Activated T-helper 17 cell treated with anti-CD3 and anti-CD28 coated beads, Interleukin-2, amount 50 U/mL, for 72 hours (primary cell): ENCODE measurements at regions not wholly inside any gene's neighbourhood (a gene's known extent, or its start where the extent isn't known, plus 50 kb on each side); places are given as distances from the start of the nearest gene placed in this dataset.
"Not testable (repeated sequence)": the region's sequence is repeated elsewhere in the genome, so short reads cannot be mapped to it uniquely, and the experiment has no call there.

Source experiments
- ATAC-seq: fragments of 150-1000 bp; cut with Tn5 transposase; replicated peaks from 2 replicates; pipeline ENCODE4 v1.10.0; 2021; ENCODE audit warnings: mild to moderate bottlenecking, moderate library complexity
- H3K27ac Mint-ChIP-seq: one replicate; pipeline ENCODE4 v1.8.0; 2022; ENCODE audit warnings: mixed read lengths
- H3K27me3 Mint-ChIP-seq: one replicate; pipeline ENCODE4 v1.8.0; 2022; ENCODE audit warnings: mixed read lengths
- H3K36me3 Mint-ChIP-seq: one replicate; pipeline ENCODE4 v1.8.0; 2022; ENCODE audit warnings: low read depth, mild to moderate bottlenecking, mixed read lengths
- H3K4me1 Mint-ChIP-seq: one replicate; pipeline ENCODE4 v1.8.0; 2022; ENCODE audit warnings: mixed read lengths
- H3K4me3 Mint-ChIP-seq: one replicate; pipeline ENCODE4 v1.8.0; 2022; ENCODE audit warnings: mild to moderate bottlenecking, mixed read lengths
- H3K9me3 Mint-ChIP-seq: one replicate; pipeline ENCODE4 v1.8.0; 2022; ENCODE audit warnings: mixed read lengths

DNA sequence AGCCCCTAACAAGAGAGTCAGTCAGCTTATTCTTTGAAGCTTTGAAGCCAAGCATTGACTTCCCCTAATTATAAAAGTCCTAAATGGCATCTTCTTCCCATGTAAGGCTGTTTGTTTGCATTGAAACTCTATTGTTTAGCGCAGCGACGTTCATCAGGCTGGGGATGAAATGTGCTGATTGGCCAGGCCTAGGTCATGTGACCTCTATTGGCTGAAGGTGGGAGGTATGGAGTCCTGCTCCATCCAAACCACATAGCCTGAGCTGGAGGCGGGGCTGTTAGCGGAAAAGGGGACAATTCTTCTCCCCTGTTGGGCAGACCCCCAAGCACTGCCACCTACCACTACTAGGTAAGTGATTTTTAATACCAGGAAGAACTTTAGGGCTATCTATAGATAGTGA lies 145.3 kb upstream of the PRR23C start:
- no peaks in the 10 kb centered on the region for H3K4me1 Mint-ChIP-seq
- no peaks in the 10 kb centered on the region for H3K36me3 Mint-ChIP-seq
- H3K9me3 Mint-ChIP-seq = no peaks in the 10 kb centered on the region
- H3K4me3 Mint-ChIP-seq = no peak overlapping the region
- no peak overlapping the region for H3K27ac Mint-ChIP-seq
- no peak for ATAC-seq
- H3K27me3 Mint-ChIP-seq = peaks cover under 1% of the 10 kb centered on the region

GRCh38 chr3:139194421-139194820 lies 149.4 kb upstream of the MRPS22 start:
- not testable (repeated sequence) for H3K9me3 Mint-ChIP-seq, H3K4me1 Mint-ChIP-seq, ATAC-seq, H3K4me3 Mint-ChIP-seq, H3K27ac Mint-ChIP-seq, H3K36me3 Mint-ChIP-seq
- H3K27me3 Mint-ChIP-seq = peaks cover 18% of the 10 kb centered on the region

DNA sequence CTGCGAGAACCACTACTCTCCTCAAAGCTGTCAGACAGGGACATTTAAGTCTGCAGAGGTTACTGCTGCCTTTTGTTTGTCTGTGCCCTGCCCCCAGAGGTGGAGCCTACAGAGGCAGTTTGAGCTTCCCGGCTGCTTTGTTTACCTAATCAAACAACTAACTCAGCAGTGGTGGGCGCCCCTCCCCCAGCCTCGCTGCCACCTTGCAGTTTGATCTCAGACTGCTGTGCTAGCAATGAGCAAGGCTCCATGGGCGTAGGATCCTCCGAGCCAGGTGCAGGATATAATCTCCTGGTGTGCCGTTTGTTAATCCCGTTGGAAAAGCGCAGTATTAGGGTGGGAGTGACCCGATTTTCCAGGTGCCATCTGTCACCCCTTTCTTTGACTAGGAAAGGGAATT lies 147.7 kb upstream of the MRPS22 start:
- ATAC-seq, H3K9me3 Mint-ChIP-seq, H3K4me1 Mint-ChIP-seq, H3K36me3 Mint-ChIP-seq, H3K4me3 Mint-ChIP-seq, H3K27ac Mint-ChIP-seq: not testable (repeated sequence)
- peaks cover 18% of the 10 kb centered on the region for H3K27me3 Mint-ChIP-seq

DNA sequence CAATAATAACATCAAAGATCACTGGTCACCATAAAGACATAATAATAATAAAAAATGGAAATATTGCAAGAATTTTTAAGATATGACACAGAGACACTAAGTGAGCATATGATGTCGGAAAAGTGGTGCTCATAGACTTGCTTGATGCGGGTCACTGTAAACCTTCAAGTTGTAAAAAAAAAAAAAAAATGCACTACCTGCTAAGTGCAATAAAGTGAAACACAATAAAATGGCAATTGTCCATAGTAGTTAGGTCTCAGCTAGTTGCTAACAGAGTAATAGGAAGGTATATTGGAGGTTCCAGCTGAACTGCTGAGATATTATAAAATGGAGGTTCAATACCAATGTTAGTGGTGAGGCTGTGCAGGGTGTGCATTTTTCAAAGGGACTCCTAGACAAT lies 146.6 kb upstream of the MRPS22 start:
- Mint-ChIP-seq H3K27me3 (peaks cover 18% of the 10 kb centered on the region), H3K4me3 (no peak overlapping the region), H3K27ac (no peak overlapping the region), H3K4me1 (no peaks in the 10 kb centered on the region), H3K9me3 (peaks cover 5% of the 10 kb centered on the region), H3K36me3 (no peaks in the 10 kb centered on the region)
- ATAC-seq = no peak

DNA sequence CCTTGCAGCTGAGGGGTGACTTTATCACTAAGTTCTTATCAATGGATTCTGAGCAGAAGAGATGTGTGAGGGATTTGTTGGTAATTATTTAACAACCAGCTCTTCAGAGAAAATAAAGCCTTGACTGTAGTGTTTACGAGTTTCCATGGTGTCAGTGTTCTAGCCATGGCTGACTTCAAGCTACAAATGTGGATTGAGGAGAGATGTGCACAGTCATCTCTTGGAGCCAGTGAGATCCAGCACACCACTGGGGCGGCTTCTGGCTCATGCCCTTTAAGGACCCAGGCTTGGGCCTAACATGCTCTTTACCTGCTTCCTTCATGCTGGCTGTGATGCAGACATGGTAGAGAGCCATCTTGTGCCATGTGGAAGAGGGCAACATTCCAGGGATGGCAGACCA lies 145.6 kb upstream of the MRPS22 start:
- Mint-ChIP-seq H3K36me3 (no peaks in the 10 kb centered on the region), H3K9me3 (peaks cover 5% of the 10 kb centered on the region), H3K4me1 (no peaks in the 10 kb centered on the region), H3K27ac (no peak overlapping the region), H3K4me3 (no peak overlapping the region), H3K27me3 (peaks cover 18% of the 10 kb centered on the region)
- no peak for ATAC-seq

DNA sequence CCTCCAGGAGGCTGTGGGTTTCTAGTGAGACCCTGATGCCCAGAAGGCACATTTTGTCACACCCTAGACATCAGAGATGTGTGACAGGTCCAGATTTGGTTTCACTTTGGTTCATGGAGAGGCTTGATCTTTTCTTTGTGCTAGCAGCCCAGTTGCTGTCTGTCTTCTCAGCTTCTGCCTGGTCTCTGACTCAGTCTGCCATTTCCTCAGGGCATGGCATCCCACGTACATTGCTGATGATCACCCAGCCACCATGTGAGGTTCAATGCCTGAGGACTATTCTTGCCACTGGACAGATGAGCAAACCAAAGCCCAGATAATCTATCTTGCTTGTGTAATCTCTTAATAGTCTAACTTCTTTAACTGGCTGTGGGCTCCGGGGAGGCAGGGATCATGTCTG lies 144.9 kb upstream of the MRPS22 start:
- Mint-ChIP-seq H3K36me3 (no peaks in the 10 kb centered on the region), H3K4me1 (no peaks in the 10 kb centered on the region), H3K27me3 (peaks cover 18% of the 10 kb centered on the region), H3K9me3 (peaks cover 5% of the 10 kb centered on the region), H3K4me3 (no peak overlapping the region), H3K27ac (no peak overlapping the region)
- no peak for ATAC-seq

DNA sequence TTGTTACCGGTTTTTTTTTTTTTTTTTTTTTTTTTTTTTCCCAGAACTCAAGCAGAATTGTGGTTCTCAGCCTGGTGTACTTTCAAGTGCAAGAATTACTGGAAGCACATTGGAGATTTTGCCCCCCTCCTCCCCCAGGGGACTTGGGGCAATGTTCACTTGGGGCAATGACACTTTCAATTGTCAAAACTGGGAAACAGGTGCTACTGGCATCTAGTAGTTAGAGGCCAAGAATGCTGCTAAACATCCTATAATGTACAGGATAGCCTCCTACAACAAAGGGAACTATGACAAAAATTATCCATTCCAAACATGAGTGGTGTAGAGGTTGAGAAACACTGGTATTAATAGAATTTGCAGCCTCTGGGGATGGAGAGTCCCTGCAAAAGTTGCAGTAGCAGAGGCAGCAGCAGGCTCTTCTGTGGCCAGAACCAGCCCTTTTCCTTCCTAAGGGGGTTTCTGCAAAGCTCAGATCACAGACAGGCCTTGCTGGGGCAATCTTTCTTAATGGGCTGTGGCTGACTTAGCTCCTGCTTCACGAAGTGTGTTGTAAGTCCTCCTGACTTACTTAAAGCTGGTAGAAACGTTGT lies 144.3 kb upstream of the MRPS22 start:
- no peak overlapping the region for H3K4me3 Mint-ChIP-seq
- no peak for ATAC-seq
- peaks cover 18% of the 10 kb centered on the region for H3K27me3 Mint-ChIP-seq
- H3K27ac Mint-ChIP-seq = no peak overlapping the region
- H3K9me3 Mint-ChIP-seq = peaks cover 5% of the 10 kb centered on the region
- no peaks in the 10 kb centered on the region for H3K4me1 Mint-ChIP-seq
- no peaks in the 10 kb centered on the region for H3K36me3 Mint-ChIP-seq

DNA sequence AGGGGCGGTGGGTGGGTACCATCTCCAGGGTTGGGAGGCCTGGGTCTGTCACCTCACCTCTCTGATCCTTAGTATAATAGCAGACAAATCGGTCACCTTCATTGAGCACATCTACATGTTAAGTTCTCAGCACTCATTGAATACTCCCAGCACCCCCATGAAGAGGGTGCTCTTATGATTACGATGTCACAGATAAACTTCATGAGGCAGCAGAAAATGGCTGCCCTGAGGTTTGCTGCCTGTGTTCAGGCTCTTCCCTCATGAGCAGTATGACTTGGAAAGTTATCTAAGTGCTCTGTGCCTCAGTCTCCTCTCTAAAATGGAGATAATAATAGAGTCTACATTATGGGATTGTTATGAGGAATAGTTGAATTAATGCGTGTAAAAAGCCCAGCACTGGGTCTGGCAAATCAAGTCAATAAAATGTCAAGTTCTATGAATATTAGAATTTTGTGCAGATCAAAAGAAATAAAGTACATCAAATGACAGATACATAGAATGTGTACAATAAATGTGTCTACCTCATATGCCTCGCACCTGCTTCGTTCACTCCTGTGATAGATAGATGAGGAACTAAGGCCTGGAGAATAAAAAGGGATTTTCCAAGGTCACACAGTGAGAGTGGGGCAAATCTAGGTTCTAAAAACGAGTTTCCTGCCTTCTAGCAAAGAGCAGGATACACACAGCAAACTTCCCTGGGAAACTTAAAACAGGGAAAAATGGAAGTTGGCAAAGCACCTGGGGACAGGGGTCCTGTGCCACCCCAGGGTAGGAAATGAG lies 142.2 kb upstream of the MRPS22 start:
- Mint-ChIP-seq H3K4me3 (no peak overlapping the region), H3K36me3 (no peaks in the 10 kb centered on the region), H3K27ac (no peak overlapping the region), H3K4me1 (no peaks in the 10 kb centered on the region), H3K9me3 (peaks cover 4% of the 10 kb centered on the region), H3K27me3 (peaks cover 15% of the 10 kb centered on the region)
- ATAC-seq = no peak

DNA sequence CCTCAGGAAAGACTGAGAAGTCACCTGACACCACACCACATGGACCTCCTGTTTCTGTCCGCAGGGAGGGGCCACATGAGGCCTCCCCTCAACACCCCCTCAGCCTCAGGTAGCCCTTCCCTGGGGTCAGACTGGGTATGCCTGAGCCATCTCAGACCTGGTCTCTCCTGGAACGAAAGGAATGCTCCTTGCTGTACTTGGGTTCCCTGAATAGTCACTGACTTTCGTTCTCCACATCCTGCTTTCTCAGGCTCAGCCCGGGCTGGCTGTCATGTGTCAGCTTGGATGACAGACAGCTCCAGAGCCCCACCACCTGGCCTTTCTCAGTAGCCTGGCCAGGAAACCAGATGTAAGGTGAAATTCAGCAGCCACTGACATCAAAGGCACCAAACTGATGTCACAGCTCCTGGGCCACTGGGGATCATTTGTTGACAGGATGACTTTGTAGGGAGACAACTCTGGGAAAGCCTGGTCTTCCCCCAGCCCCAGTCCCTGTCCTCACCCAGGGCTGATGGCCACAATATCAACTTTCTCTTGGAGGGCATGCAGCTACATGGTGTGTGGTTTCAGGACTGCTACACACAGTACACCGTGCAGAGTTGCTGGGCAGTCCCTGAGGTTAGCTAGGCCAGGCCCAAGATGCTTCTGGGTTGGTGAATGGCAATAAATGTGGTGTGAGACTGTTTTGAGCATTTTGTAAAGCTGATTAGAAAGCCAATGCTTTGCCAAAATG lies 141.4 kb upstream of the MRPS22 start:
- no peak for ATAC-seq
- H3K27ac Mint-ChIP-seq = no peak overlapping the region
- H3K4me1 Mint-ChIP-seq = no peaks in the 10 kb centered on the region
- H3K36me3 Mint-ChIP-seq = no peaks in the 10 kb centered on the region
- H3K9me3 Mint-ChIP-seq = no peaks in the 10 kb centered on the region
- H3K4me3 Mint-ChIP-seq = no peak overlapping the region
- H3K27me3 Mint-ChIP-seq = peaks cover 9% of the 10 kb centered on the region

GRCh38 chr3:139202959-139203349 lies 140.9 kb upstream of the MRPS22 start:
- Mint-ChIP-seq H3K9me3 (no peaks in the 10 kb centered on the region), H3K36me3 (no peaks in the 10 kb centered on the region)
- ATAC-seq = no peak

DNA sequence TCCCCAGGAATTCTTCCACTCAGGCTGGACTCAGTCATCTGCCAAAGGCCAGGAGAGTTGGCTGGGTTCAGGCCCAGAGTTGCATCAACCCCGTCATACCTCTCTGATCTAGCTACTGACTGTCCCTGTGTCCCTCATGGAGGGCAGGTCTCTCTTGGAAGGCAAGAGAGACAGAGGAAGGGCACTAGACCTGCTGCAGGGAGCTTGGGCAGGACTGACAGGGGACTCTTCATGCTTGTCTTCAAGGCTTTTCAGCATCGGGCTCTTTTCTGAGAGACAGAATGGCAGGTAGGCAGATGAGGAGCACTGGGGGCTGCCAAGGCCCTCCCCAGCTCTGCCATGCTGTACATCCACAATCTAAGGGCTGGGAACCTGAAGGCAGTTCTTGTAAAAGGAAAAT lies 140.1 kb upstream of the MRPS22 start:
- Mint-ChIP-seq H3K27me3 (peaks cover 7% of the 10 kb centered on the region), H3K4me1 (no peaks in the 10 kb centered on the region), H3K9me3 (no peaks in the 10 kb centered on the region), H3K27ac (no peak overlapping the region), H3K4me3 (no peak overlapping the region), H3K36me3 (no peaks in the 10 kb centered on the region)
- ATAC-seq = no peak

More at GRCh38 chr3:139202959-139203349, 140.9 kb upstream of the MRPS22 start:
- Mint-ChIP-seq H3K4me3 (no peak overlapping the region), H3K4me1 (no peaks in the 10 kb centered on the region), H3K27ac (no peak overlapping the region), H3K27me3 (peaks cover 7% of the 10 kb centered on the region)

GRCh38 chr3:139204728-139205127 lies 139.1 kb upstream of the MRPS22 start:
- no peaks in the 10 kb centered on the region for H3K36me3 Mint-ChIP-seq
- no peak overlapping the region for H3K4me3 Mint-ChIP-seq
- no peak overlapping the region for H3K27ac Mint-ChIP-seq
- ATAC-seq = no peak
- H3K27me3 Mint-ChIP-seq = peaks cover 5% of the 10 kb centered on the region
- no peaks in the 10 kb centered on the region for H3K4me1 Mint-ChIP-seq
- no peaks in the 10 kb centered on the region for H3K9me3 Mint-ChIP-seq

DNA sequence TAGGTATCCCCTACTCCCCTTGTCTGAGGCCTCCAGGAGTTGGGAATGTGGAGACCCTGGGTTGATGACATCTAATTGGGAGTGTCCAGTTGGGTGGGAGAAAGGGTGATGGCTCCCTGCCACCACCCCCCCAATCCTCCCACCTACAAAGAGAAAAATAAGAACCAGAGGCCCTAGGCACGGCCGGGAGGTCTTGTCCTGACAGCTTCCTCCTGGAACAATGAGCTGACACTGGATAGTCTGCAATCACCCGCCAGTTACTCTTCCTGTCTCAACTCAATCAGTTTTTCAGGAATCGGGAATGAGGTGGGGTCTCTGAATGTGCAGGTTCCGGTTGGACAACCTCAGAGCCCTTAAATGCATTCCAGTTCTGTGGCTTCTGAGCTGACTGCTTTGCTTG lies 129.9 kb upstream of the MRPS22 start:
- Mint-ChIP-seq H3K9me3 (no peaks in the 10 kb centered on the region), H3K4me1 (no peaks in the 10 kb centered on the region), H3K27me3 (peaks cover 8% of the 10 kb centered on the region), H3K4me3 (no peak overlapping the region), H3K27ac (no peak overlapping the region), H3K36me3 (no peaks in the 10 kb centered on the region)
- ATAC-seq = no peak

DNA sequence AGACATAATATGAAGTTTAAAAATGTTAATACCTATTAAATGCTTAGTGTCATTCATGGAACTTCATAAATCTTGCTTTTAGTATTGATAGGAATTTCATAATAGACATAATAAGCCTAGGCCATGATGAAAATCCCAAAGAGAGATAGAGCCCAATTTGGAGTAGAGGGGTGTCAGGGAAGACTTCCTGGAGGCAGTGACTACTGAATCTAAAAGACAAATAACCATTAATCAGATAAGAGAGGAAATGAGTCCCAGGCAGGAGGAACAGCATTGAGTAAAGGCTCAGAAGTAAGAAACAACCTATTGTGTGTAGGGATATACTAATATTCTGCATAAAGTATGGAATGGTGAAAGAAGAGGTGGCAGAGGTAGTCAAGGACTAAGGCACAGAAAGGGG lies 126.9 kb upstream of the MRPS22 start:
- Mint-ChIP-seq H3K4me1 (no peaks in the 10 kb centered on the region), H3K4me3 (no peak overlapping the region), H3K27me3 (peaks cover 12% of the 10 kb centered on the region), H3K36me3 (no peaks in the 10 kb centered on the region), H3K27ac (no peak overlapping the region), H3K9me3 (no peaks in the 10 kb centered on the region)
- ATAC-seq = no peak

DNA sequence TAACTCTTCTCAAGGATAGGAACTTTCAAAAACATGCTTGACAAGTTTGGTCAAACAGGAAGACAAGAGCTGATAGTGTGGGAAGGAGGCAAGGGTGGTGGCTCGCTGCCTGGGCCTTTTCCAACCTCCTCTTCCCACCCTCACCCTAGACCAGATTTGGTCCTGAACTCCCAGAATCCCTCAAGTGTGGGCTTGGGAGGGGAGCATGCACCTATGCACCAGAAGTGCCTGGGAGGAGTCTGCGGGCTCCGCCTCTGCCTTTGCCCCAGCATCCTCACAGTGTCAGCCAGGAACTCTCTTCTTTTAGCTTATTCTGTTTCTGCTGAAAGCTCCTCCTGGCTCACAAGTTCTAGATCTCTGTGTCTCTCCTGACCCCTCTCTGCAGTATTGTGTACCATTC lies 126.2 kb upstream of the MRPS22 start:
- H3K27ac Mint-ChIP-seq = no peak overlapping the region
- H3K9me3 Mint-ChIP-seq = no peaks in the 10 kb centered on the region
- no peak overlapping the region for H3K4me3 Mint-ChIP-seq
- H3K27me3 Mint-ChIP-seq = peaks cover 15% of the 10 kb centered on the region
- ATAC-seq = no peak
- H3K4me1 Mint-ChIP-seq = no peaks in the 10 kb centered on the region
- H3K36me3 Mint-ChIP-seq = no peaks in the 10 kb centered on the region
